A204.1 (cell line): ENCODE measurements at regions not wholly inside any gene's neighbourhood (a gene's known extent, or its start where the extent isn't known, plus 50 kb on each side); places are given as distances from the start of the nearest gene placed in this dataset.
"Not testable (repeated sequence)": the region's sequence is repeated elsewhere in the genome, so short reads cannot be mapped to it uniquely, and the experiment has no call there.

Source experiments
- FAIRE-seq: peaks from 2 replicates; lab custom pipeline; 2012; peaks lifted over from hg19 to GRCh38; lab: Jason Lieb, UNC

DNA sequence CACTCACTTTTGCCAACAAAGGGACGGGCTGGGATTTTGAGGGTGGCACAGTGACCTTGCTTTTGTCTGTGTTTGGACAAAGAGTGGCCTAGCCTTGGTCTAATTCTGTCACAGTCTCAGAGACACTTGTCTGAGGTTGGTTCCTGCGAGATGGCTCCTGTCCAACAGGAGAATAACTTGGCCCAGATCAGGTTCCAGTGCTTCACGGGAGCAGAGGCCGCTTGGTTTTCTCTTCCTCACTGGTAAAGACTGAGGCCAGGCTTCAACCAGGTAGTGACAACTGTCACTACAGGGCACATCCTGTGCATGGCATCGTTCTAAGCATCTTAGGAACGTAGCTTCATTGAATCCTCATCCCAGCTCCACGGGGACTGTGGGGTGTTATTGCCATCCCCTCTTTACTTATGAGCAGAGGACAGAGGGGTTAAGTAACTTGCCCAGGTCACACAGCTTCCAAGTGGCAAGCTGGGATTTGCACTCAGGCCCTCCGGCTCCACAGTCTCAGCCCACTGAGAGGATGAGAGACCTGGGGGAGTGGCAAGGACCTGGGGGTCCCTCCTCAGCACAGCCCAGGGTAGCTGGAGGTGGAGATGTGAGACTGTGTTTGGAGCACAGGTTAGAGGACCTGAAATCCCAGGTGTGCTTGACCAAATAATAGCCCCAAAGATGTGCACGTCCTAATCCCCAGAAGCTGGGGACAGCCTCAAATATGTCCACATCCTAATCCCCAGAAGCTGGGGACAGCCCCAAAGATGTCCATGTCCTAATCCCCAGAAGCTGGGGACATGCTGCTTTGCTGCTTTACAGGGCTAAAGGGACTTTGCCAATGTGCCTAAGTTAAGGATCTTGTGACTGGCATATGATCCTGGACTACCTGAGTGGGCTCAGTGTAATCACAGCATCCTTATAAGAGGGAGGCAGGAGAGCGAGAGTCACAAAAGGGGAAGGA is 179.2 kb upstream of the RTL1 start:
- FAIRE-seq, result no peak

DNA sequence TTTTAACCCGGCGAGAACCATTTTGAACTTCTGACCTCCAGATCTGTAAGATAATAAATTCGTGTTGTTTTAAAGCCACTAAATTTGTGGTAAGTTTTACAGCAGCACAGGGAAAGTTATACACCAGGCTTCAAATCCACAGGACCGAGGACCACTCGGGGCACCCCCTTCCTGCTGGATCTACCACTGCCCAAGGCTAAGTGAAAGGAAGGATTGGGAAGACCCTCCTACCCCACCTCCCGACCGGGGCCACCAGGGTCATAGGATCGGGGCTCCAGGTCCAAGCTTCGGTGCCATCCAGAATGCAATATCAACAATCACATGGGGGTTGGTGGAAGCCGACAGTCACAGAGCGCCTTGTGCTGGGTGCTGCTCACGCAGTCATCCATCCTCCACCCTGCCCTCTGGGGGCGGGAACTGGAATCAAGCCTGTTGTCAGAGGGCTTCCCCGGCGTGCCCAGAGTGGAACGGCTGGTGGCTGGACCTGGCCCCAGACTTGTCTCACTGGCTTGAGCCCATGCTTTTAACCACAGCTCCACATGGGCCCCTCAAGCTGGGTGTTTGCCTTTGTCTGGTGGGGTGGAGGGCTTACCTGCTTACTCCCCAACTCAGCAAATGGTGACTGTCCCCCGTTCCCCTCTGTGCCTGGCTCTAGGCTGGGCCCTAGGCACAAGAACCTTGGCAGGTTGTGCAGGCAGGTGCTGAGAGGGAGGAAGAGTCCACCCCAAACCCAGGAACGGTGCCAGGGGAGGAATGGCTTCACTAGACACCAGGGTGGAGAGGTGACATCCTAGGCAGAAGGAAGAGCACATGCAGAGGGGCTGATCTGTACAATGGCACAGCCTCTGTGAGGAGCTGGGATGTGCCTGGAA is 180.3 kb upstream of the RTL1 start:
- FAIRE-seq, result no peak

DNA sequence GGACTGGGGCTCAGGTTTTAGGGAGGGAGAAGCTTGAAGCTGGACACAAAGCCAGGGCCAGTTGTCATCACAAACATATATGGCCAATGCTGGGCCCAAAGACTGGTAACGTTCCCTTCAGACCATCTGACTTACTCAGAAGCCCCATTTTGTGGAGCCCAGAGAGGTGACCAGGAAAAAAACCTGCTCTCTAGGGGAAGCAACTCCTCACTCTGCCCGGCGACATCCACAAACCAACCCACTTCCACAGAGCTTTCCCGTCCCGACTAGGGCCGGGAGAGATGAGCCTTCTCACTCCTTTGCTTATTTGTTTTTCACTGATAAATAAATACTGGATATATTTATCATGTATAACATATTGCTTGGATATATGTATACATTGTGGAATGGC is 180.9 kb upstream of the RTL1 start:
- FAIRE-seq, result no peak

DNA sequence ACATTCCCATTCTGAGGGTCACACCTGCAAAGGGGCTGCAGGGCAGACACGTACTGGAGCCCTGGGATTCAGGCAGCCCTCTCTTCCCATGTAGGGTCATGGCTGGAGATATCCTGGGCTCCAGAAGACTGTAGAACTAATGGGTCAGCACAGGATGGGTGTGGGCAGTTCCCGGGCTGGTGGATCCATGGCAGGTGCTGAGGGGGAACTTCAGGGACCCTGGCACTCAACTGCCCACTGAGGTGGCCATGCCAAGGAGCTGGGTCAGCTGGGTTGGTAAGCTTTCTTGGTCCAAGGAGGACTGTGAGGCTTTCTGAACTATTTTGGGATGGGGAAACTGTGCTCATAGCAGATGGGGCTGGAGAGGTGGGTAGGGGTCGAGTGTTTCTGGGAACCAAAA is 183.4 kb upstream of the RTL1 start:
- no peak for FAIRE-seq

DNA sequence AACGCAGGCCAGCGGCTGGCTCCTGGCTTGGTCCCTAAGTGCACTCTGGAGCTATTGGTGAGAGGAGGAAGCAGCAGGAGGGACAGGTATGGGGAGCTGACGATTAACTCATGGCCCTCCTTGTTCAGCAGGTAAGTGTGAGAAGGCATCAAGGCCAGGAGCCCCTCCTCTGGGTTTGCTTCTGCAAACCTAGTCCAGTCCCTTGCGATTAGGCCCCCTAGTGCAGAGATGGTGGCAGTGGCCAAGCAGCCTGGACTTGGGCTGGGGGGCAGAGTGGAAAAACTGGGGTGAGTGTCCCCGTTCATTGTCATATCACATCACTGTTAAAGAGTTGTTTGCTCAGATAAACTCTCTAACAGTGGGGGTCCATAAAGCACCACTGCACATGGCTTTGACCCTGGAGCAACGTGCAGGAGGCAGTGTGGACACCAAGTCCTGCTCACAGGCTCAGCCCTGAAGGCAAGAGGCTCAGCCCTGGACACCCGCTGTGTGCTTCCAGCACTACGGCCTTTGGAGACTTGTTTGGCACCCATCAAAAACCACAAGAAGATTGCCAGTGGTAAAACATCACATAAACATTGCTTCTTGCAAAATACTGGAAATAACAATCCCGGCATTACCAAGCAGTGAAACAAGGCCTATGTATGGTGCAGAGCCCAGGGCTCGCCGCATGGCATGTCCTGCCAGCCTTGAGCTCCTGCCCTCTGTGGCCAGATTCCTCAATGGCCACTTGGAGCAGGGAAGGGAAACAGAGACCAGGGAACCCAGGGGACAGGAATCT is 184.3 kb upstream of the RTL1 start:
- FAIRE-seq, result no peak

DNA sequence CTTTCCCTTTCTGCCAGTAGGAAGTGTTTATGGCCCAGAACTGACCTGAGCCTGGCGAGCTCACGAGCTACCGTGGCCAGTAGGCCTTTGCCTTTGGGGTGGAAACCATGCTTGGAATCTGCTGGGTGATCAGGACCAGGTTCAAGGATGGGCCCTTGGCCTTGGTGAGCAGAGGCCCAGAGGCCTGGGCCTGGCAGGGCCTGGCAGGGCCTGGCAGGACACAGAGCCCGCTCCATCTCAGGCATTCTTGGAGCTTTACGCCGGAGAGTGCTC is 184.8 kb upstream of the RTL1 start:
- FAIRE-seq, result no peak

DNA sequence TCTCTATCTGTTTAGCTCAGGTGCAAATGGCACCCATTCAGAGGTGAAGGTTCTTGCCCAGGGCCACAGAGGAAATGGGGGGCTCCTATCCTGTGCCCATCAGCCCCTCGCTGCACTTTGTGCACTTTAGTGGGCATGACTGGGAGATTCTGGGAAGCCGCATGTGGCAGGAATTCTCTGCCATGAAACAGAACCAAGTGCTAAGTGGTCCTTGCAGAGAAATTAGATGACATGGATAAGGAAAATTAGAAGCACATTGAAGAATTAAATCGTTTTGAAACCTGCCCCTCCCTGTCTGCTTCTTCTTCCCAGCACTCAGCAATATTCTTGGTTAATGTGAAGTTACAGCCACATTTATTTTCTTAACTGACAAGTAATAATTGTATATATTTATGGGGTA is 185.2 kb upstream of the RTL1 start:
- FAIRE-seq, result no peak

DNA sequence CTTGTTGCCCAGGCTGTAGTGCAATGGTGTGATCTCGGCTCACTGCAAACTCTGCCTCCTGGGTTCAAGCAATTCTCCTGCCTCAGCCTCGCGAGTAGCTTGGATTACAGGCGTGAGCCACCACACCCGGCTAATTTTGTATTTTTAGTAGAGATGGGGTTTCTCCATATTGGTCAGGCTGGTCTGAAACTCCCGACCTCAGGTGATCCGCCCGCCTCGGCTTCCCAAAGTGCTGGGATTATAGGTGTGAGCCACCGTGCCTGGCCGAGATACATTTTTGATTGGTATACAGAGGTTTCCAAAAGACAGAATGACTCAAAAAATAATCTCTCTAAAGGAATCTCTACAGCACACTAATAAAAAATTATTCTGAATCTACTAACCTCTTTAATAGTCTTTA is 187.0 kb upstream of the RTL1 start:
- not testable (repeated sequence) for FAIRE-seq

DNA sequence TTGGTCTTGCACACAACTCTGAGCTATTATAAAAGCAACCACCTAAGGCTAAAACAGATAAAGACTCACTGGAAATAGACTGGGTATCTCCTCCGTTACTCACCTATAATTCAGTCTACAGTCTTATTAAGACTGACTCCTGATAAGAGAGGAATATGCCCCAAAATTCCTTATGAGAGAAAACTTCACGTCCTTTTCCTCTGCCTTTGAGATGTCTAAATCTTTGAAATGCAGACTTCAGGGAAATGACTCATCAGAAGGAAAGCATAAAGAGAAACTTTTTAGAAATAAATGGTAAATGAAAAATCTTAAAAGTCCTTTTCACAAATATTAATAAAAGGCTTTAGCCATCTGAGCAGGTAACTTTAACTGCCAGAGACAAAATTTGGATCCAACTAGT is 187.5 kb upstream of the RTL1 start:
- no peak for FAIRE-seq

DNA sequence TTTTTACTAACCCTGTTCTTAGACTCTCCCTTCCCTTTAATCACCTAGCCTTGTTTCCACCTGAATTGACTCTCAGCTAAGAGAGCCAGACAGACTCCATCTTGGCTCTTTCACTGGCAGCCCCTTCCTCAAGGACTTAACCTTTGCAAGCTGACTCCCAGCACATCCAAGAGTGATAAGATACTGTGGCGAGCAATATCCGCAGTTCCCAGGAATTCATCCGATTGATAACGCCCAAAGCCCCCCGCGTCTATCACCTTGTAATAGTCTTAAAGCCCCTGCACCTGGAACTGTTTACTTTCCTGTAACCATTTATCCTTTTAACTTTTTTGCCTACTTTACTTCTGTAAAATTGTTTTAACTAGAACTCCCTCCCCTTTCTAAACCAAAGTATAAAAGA is 191.4 kb upstream of the RTL1 start:
- not testable (repeated sequence) for FAIRE-seq

DNA sequence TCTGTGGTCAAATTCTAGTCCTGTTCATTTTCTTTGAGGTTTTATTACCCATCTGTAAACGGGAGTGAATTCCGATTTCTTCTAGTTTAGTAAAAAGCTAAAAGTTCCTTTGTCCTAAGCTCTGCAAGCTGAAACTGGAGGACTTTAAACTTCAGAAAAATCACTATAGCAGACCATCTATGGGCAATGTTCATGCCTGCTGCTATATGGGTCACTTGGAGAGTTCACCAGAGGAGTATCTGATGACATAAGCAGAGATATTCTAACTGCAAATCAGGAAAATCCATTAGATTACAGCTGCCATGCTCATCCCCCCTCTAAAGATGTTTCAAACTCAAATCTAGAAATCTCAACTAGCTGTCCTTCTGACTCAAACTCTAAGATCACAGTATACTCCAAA is 193.0 kb upstream of the RTL1 start:
- no peak for FAIRE-seq

DNA sequence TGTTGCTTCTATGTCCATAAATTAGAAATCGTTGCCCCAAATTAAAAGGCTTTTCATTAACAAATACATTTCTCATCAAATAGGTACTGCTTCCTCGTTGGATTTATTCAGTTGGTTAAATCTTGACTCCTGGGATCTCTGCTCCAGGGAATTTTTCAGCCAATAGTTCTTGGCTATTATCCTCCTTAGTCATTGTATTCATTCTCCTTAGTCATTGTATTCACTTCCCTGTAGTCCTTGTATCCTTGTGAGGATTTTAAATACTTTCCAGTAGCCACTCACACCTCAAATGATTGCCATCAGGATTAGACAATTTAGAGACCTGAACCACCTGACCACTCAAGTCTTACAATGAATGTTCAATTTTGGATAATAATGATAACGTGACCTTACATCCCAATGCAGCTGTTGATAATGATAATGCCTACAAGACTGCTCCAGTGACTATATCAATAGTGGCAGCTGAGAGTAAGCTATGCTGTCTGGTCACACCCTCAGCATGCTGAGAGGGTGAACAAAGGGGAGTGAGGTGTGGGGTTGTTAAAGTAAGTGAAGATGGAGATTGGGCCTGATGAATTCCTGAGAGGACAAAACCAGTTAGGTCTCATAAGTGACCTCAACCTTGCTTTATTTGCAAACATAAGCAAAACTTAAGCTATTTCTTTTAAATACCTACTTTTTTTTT is 193.7 kb upstream of the RTL1 start:
- no peak for FAIRE-seq

DNA sequence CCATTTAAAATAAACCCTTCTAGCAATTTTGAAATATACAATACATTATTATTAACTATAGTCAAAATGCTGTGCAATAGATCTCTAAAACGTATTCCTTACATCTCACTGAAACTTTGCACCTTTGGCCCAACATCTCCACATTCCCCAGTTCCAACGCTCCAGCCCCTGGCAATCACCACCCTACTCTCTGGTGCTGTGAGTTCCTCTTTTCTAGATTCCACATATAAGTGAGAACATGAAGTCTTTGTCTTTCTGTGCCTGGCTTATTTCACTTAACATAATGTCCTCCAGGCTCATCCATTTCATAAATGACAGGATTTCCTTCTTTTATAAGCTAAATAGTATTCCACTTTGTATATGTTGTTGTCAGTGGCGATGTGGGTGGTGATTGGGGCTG is 194.7 kb upstream of the RTL1 start:
- no peak for FAIRE-seq

DNA sequence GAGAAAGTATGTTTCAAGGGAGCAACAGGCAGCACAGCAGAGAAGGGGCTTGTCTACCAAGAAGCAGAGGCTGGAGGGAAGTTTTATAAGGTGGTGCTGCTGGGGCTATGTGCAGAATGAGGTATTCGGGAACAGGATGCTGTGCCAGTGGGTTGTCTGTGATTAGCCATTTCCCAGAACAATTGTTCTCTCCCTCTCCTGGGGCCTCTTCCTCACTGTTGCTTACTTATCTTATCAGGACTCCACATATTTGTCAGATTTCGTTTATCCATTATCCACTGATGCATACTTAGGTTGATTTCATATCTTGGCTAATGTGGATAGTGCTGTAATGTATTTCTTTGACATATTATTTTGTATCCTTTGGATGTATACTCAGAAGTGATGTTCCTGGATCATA is 195.1 kb upstream of the RTL1 start:
- FAIRE-seq, result no peak

DNA sequence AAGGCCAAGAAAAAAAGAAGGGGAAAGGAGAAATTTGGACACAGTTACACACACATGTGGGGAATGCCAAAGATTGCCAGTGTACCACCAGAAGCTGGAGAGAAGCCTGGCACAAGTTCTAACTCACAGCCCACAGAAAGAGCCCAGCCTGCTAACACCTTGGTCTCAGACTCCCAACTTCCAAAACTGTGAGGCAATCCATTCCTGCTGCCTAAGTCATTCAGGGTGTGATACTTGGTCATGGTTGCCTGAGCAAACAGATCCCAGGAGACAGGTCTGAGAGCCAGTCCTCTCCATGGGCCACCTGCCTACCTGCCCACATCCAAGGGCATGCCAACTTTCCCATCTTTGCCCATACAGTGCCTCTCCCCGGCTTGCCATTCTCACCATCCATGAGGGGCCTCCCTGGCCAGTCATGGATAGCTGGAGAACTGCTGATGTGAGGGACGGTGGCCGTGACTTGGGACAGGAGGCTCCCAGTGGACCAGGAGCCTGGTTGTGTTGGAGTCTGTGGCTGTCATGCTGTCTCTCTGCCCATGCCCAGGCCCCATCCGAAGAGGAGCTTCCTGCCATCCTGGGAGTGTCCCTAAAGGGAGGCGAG is 198.0 kb upstream of the RTL1 start:
- FAIRE-seq, result no peak

DNA sequence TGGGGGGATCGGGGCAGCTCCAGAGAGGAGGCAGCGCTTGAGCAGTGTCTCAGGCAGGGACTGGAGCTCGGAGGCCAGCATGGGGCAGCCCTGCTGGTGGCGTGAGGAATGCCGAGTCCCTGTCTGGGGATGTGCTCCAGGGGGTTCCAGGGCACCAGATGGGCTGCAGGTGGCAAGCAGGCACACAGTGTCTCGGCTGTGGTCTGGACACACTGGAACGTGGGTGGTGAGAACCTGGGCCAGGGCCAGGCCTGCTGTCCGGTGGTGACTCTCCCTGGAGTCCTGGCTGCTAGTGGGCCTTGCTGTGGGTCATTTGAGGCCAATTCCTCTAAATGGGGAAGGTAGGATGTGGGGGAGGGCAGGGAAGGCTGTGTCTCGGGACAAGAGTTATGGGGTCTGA is 199.4 kb upstream of the RTL1 start:
- no peak for FAIRE-seq

DNA sequence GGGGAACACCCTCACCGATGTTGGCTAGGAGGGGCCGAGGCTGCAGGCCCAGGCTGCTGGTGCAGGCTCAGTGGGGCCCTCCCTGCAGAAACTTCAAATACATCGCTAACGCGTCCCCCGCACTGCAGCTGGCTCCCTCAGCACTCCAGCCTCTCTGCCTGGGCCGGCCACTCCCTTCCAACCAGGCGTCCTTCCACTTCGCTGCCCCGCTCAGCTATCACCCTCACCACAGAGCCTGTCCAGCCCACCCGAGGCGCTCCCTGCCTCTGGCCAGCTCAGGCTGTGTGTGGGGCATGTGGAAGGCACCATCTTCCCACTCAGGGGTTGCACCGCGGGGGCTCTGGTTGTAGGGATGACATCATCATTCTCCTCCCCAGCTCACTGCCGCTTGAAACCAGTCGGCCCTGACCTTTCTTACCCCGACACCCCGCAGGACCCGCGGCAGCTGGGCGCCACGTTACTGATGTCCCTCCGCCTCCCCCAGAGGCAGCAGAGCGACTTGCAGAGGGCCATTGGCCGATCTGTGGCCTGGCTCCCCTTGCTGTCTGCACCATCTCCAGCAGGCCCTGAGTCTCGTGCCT is 199.9 kb upstream of the RTL1 start:
- FAIRE-seq, result no peak

DNA sequence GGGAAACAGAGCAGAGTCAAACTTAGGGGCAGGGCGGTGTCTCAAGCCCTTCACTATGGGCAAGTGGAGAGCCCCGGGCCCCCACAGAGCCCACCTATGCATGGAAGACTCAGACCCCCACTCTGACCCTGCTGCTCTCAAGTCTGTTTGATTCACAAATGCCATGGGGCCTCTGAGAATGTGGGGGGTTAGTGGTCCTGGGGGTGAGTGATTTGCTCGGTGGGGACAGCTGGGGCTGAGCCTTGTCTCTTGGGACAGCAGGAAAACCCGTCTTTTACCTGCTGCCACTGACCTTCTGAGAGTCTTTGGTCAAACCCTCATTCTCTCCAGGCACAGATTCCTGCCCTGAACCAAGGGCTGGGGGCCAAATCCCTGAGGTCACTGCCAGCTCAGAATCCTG is 201.0 kb upstream of the RTL1 start:
- no peak for FAIRE-seq

DNA sequence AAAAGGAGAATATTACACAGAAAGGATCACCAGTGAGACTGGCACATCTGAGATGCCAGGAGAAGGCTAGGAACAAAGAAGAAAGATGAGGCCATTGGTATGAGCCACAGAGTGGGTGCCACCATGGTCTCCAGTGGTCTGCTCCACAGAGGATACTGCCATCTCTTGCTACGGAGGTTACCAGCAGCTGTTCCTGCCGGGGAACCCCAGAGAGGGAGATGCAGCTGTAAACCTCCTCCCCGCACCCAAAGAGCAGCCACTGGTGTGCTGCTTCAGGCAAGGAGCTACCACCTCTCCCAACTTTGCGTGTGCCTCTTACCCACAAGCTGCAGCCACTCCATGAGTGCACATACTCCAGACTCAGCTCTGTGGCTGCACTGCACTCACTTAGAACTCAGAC is 201.5 kb upstream of the RTL1 start:
- FAIRE-seq, result no peak

DNA sequence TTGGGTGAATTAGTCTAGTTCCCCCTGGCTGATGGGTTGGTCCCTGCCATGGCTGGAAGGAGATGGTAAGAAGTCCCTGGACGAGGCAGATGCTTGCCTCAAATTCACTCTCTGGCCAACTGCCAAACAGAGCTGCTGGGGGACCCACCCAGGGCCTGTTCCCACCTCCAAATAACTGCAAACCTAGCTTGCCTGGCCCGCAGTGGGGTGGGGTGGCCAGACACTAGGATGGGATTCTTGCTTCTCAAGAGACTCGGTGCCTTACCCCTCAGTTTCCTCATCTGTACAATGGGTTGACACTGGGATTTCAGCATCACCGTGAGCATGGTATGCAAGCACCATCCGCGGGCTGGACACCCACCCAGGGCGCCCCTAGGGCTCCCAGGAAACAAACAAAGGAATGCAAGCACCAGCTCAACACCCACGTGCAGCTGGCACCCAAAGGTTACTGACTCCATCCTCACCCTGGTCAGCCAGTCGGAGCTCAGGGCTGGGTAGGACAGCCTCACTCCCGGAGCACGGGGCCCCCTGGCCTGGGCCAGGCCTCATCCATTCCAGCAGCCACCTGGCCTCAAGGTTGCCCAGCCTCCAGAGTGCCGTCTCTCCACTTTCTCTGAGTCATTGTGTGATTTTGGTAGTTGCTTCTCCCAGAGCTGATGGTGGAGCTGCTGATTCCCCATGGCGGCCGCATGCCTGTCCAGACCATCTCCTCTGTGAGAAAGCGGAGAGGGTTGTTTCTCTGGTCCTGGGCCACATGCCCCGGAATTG is 205.2 kb upstream of the RTL1 start:
- no peak for FAIRE-seq

DNA sequence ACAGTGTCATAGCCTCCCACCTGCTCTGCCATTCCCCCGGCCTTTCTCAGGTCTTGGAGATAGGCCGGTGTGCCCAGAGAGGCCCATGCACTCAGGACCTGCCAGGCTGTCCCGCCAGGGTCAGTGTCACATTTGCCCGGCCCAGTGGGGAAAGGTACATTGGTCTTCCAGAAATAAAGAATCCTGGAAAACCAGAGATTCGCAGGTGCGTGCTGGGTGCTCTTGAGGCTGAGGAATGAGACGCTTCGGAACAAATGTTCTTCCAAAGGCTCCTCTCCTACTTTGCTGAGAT is 205.8 kb upstream of the RTL1 start:
- FAIRE-seq, result no peak
